ENCODE measurements at regions not wholly inside any gene's neighbourhood (a gene's known extent, or its start where the extent isn't known, plus 50 kb on each side); places are given as distances from the start of the nearest gene placed in this dataset.

GRCh38 chr14:55834390-55834789 is 254.4 kb downstream of the KTN1 start:
- DNase-seq (ENCODE audit: low read depth, low spot score) (no peak), FAIRE-seq (no peak)
- H3K9me3 ChIP-seq (replicated peaks; ENCODE audit: control insufficient read depth, insufficient read depth, low read length) = no peaks in the 10 kb centered on the region
- no peak overlapping the region for H3K27ac ChIP-seq (ENCODE audit: insufficient read depth, low read depth, low read length)
- ChIA-PET CTCF (interaction anchor here (1.4 kb wide), 1 partner anchor 506 kb away, joined by 4 read pairs; no protein-coding TSS in a partner anchor), POLR2A (no interaction called here)
- dilution Hi-C loops (cut with MboI; ENCODE audit: extremely low pct_ligation_motif_present, low sequenced_read_pairs) (no loop called here), intact Hi-C loops (cut with micrococcal nuclease) (no loop called here)
- H3K4me1 ChIP-seq (ENCODE audit: control insufficient read depth, extremely low read depth, insufficient read depth, low read length) = peaks cover 2% of the 10 kb centered on the region
- H3K9me1 ChIP-seq (replicated peaks; ENCODE audit: control insufficient read depth, extremely low read depth, insufficient read depth, low read length) = no peaks in the 10 kb centered on the region
- no peak overlapping the region for H3K9ac ChIP-seq (replicated peaks; ENCODE audit: extremely low read depth, insufficient read depth, low read length)
- no peaks in the 10 kb centered on the region for H3K27me3 ChIP-seq (ENCODE audit: control insufficient read depth in 2 of 2, insufficient read depth in 2 of 2, low read length in 2 of 2)
- BruUV-seq (replicated peaks) = no TSS peak
- H3K4me2 ChIP-seq (ENCODE audit: insufficient read depth, low read length) = no peak overlapping the region
- H3K4me3 ChIP-seq (replicated peaks in 1 of 3; ENCODE audit: insufficient read depth in 1 of 3, low read depth in 1 of 3, low read length in 3 of 3) = no peak overlapping the region
- H4K20me1 ChIP-seq (replicated peaks; ENCODE audit: control insufficient read depth, extremely low read depth, insufficient read depth, low read length) = no peaks in the 10 kb centered on the region
- no peak for TF ChIP-seq POLR2AphosphoS5 (IDR thresholded peaks at IDR 0.05; ENCODE audit: insufficient read depth, low read depth, low read length)
- no peak for TF ChIP-seq MYC (IDR thresholded peaks at IDR 0.05; ENCODE audit: low read depth, low read length)
- TF ChIP-seq JUN (IDR thresholded peaks at IDR 0.05; ENCODE audit: borderline replicate concordance, insufficient read depth, insufficient read length, low read depth) = no peak
- no peak for TF ChIP-seq FOS (IDR thresholded peaks at IDR 0.05; ENCODE audit: borderline replicate concordance, insufficient read depth, low read length)
- no peak for TF ChIP-seq GATA2 (IDR thresholded peaks at IDR 0.05; ENCODE audit: insufficient read depth, insufficient read length, low read depth, low read length)
- no peak for TF ChIP-seq MAX (IDR thresholded peaks at IDR 0.05; ENCODE audit: insufficient read depth, insufficient read length)
- TF ChIP-seq POLR2A (IDR thresholded peaks at IDR 0.05; ENCODE audit: low read depth, low read length) = no peak
- TF ChIP-seq EZH2 (IDR thresholded peaks at IDR 0.05; ENCODE audit: borderline replicate concordance, low read depth, low read length, severe bottlenecking) = no peak
- TF ChIP-seq, protein P1, sequence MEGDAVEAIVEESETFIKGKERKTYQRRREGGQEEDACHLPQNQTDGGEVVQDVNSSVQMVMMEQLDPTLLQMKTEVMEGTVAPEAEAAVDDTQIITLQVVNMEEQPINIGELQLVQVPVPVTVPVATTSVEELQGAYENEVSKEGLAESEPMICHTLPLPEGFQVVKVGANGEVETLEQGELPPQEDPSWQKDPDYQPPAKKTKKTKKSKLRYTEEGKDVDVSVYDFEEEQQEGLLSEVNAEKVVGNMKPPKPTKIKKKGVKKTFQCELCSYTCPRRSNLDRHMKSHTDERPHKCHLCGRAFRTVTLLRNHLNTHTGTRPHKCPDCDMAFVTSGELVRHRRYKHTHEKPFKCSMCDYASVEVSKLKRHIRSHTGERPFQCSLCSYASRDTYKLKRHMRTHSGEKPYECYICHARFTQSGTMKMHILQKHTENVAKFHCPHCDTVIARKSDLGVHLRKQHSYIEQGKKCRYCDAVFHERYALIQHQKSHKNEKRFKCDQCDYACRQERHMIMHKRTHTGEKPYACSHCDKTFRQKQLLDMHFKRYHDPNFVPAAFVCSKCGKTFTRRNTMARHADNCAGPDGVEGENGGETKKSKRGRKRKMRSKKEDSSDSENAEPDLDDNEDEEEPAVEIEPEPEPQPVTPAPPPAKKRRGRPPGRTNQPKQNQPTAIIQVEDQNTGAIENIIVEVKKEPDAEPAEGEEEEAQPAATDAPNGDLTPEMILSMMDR (IDR thresholded peaks at IDR 0.05; ENCODE audit: extremely low read depth in 1 of 2, insufficient read depth in 1 of 2, low read depth in 1 of 2, low read length in 2 of 2) = no peak
- H3K36me3 ChIP-seq (ENCODE audit: control insufficient read depth in 2 of 2, extremely low read depth in 1 of 2, insufficient read depth in 2 of 2, low read length in 2 of 2) = no peaks in the 10 kb centered on the region
- H3K79me2 ChIP-seq (ENCODE audit: control insufficient read depth, insufficient read depth, low read length) = no peaks in the 10 kb centered on the region
- H2AFZ ChIP-seq (ENCODE audit: low read depth, low read length) = no peak overlapping the region
